ENCODE measurements at regions not wholly inside any gene's neighbourhood (a gene's known extent, or its start where the extent isn't known, plus 50 kb on each side); places are given as distances from the start of the nearest gene placed in this dataset.

DNA sequence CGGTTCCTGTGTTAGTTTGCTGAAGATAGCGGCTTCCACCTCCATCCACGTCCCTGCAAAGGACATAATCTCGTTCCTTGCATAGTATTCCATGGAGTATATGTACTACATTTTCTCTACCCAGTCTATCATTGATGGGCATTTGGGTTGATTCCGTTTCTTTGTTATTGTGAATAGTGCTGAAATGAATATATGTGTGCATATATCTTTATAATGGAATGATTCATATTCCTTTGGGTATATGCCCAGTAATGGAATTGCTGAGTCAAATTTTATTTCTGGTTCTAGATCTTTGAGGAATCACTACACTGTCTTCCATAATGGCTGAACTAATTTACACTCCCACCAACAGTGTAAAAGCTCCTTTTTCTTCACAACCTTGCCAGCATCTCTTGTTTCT is 255.4 kb upstream of the CDH2 start:
- TF ChIP-seq, protein P1, sequence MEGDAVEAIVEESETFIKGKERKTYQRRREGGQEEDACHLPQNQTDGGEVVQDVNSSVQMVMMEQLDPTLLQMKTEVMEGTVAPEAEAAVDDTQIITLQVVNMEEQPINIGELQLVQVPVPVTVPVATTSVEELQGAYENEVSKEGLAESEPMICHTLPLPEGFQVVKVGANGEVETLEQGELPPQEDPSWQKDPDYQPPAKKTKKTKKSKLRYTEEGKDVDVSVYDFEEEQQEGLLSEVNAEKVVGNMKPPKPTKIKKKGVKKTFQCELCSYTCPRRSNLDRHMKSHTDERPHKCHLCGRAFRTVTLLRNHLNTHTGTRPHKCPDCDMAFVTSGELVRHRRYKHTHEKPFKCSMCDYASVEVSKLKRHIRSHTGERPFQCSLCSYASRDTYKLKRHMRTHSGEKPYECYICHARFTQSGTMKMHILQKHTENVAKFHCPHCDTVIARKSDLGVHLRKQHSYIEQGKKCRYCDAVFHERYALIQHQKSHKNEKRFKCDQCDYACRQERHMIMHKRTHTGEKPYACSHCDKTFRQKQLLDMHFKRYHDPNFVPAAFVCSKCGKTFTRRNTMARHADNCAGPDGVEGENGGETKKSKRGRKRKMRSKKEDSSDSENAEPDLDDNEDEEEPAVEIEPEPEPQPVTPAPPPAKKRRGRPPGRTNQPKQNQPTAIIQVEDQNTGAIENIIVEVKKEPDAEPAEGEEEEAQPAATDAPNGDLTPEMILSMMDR (IDR thresholded peaks at IDR 0.05), result no peak
- no peak for TF ChIP-seq EZH2 (IDR thresholded peaks at IDR 0.05; ENCODE audit: borderline replicate concordance, insufficient read depth, low read depth, low read length, poor library complexity, severe bottlenecking)

All from B cell (primary cell).